Naive thymus-derived CD4-positive, alpha-beta T cell (primary cell): ENCODE measurements at regions not wholly inside any gene's neighbourhood (a gene's known extent, or its start where the extent isn't known, plus 50 kb on each side); places are given as distances from the start of the nearest gene placed in this dataset.

Experiments
- ATAC-seq: fragments of 150-1000 bp; cut with Tn5 transposase; 2 replicates; pipeline ENCODE4 v1.10.0; 2021; ENCODE audit warnings: mild to moderate bottlenecking, moderate library complexity
- CTCF ChIA-PET: fragments of 350-600 bp; sonication (Branson Sonifier 250); formaldehyde crosslinking; loops from one replicate; lab custom pipeline; 2021; ENCODE audit warnings: antibody characterized with exemption; lab: Charles Lee
- POLR2A ChIA-PET: fragments of 350-600 bp; sonication (Branson Sonifier 250); formaldehyde crosslinking; loops from one replicate; lab custom pipeline; 2021; ENCODE audit warnings: antibody characterized with exemption, inconsistent platforms; lab: Charles Lee
- DNase-seq, 9 donors: peaks; one replicate each; pipeline versions ENCODE4 v3.0.0 to v3.0.0-alpha.2; 2020 to 2022; ENCODE audit warnings: mixed read lengths in 1 of 9
- H3K27ac ChIP-seq: one replicate; pipeline ENCODE4 v1.7.0; 2013; ENCODE audit warnings: mild to moderate bottlenecking, low read depth, low read length, moderate library complexity
- H3K27me3 ChIP-seq, 2 donors: one replicate each; pipeline ENCODE4 v1.7.0; 2013; ENCODE audit warnings: low read length in 2 of 2, mild to moderate bottlenecking in 2 of 2, moderate library complexity in 2 of 2; ENCODE audit not compliant: control insufficient read depth in 2 of 2, insufficient read depth in 2 of 2
- H3K36me3 ChIP-seq, 3 experiments: 1 replicate in 2 of 3; 2 replicates in 1 of 3; pipeline ENCODE4 v1.7.0; 2013; ENCODE audit warnings: low read length in 3 of 3, mild to moderate bottlenecking in 3 of 3, moderate library complexity in 1 of 3; ENCODE audit not compliant: insufficient read depth in 3 of 3, control insufficient read depth in 2 of 3
- H3K4me1 ChIP-seq, 2 donors: one replicate each; pipeline ENCODE4 v1.7.0; 2013; ENCODE audit warnings: low read length in 2 of 2, mild to moderate bottlenecking in 2 of 2, moderate library complexity in 1 of 2; ENCODE audit not compliant: control insufficient read depth in 2 of 2, insufficient read depth in 2 of 2
- H3K4me3 ChIP-seq: 2 replicates; pipeline ENCODE4 v1.7.0; 2013; ENCODE audit warnings: mild to moderate bottlenecking, low read length
- H3K9me3 ChIP-seq, 3 experiments: 1 replicate in 2 of 3; 2 replicates in 1 of 3; pipeline ENCODE4 v1.7.0; 2013; ENCODE audit warnings: low read length in 3 of 3; ENCODE audit not compliant: control insufficient read depth in 2 of 3
- H3K27ac Mint-ChIP-seq, 9 donors: one replicate each; pipeline ENCODE4 v1.8.0; 2020 to 2022; ENCODE audit warnings: mixed read lengths in 9 of 9, mild to moderate bottlenecking in 8 of 9, moderate library complexity in 5 of 9, inconsistent platforms in 2 of 9
- H3K27me3 Mint-ChIP-seq, 5 donors: one replicate each; pipeline ENCODE4 v1.8.0; 2021 to 2022; ENCODE audit warnings: mixed read lengths in 5 of 5, mild to moderate bottlenecking in 1 of 5
- H3K36me3 Mint-ChIP-seq, 5 donors: one replicate each; pipeline ENCODE4 v1.8.0; 2020 to 2022; ENCODE audit warnings: mixed read lengths in 5 of 5, mild to moderate bottlenecking in 3 of 5, inconsistent platforms in 1 of 5
- H3K4me1 Mint-ChIP-seq, 7 donors: one replicate each; pipeline ENCODE4 v1.8.0; 2020 to 2022; ENCODE audit warnings: mixed read lengths in 7 of 7, mild to moderate bottlenecking in 3 of 7, inconsistent platforms in 1 of 7
- H3K4me3 Mint-ChIP-seq, 10 donors: one replicate each; pipeline ENCODE4 v1.8.0; 2020 to 2022; ENCODE audit warnings: mild to moderate bottlenecking in 10 of 10, mixed read lengths in 10 of 10, moderate library complexity in 6 of 10, inconsistent platforms in 2 of 10
- H3K9me3 Mint-ChIP-seq, 11 donors: one replicate each; pipeline ENCODE4 v1.8.0; 2020 to 2022; ENCODE audit warnings: mixed read lengths in 11 of 11, mild to moderate bottlenecking in 4 of 11, inconsistent platforms in 1 of 11, moderate library complexity in 1 of 11
- intact Hi-C, 2 donors: fragments of 100-400 bp; cut with micrococcal nuclease; formaldehyde crosslinking; loops; one replicate each; pipeline ENCODE4 v1.15.1; 2023

DNA sequence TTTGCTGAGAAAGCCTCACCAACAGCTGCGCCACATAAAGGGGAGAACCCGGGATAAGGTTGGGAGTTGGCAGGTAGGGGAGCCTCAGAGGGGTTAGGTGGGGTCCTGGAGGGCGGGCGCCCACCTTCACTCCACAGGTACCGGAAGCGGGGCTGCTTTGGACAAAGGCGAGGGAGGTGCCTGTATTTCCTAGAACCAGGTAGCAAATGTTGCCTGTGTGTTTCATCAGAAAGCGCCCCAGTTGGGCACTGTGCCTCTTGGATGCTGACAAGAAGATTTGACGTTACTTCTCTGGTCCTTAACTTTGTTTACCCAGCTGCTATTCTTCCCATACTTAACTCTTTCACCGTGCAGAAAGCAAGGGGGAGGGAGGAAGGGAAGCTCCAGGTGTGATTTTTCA, 278.9 kb downstream of the ZNF536 start:
- no peak overlapping the region for H3K27ac Mint-ChIP-seq
- no peaks in the 10 kb centered on the region for H3K9me3 ChIP-seq
- ChIA-PET POLR2A (no interaction called here), CTCF (no interaction called here)
- H3K4me1 Mint-ChIP-seq = no peaks in the 10 kb centered on the region
- no peak for ATAC-seq
- no peaks in the 10 kb centered on the region for H3K9me3 Mint-ChIP-seq
- DNase-seq = no peak
- H3K4me3 ChIP-seq = no peak overlapping the region
- H3K27me3 ChIP-seq = no peaks in the 10 kb centered on the region
- H3K27me3 Mint-ChIP-seq = peaks cover 3 to 59% (median 43%) of the 10 kb centered on the region in 5 donors
- no peaks in the 10 kb centered on the region for H3K36me3 Mint-ChIP-seq
- H3K36me3 ChIP-seq = no peaks in the 10 kb centered on the region
- H3K4me1 ChIP-seq = no peaks in the 10 kb centered on the region
- intact Hi-C loops = loop anchor here in 1 of 2 donors (10.0 kb wide), 1 partner anchor 776 kb away; no protein-coding TSS in a partner anchor
- no peak overlapping the region for H3K4me3 Mint-ChIP-seq
- no peak overlapping the region for H3K27ac ChIP-seq

DNA sequence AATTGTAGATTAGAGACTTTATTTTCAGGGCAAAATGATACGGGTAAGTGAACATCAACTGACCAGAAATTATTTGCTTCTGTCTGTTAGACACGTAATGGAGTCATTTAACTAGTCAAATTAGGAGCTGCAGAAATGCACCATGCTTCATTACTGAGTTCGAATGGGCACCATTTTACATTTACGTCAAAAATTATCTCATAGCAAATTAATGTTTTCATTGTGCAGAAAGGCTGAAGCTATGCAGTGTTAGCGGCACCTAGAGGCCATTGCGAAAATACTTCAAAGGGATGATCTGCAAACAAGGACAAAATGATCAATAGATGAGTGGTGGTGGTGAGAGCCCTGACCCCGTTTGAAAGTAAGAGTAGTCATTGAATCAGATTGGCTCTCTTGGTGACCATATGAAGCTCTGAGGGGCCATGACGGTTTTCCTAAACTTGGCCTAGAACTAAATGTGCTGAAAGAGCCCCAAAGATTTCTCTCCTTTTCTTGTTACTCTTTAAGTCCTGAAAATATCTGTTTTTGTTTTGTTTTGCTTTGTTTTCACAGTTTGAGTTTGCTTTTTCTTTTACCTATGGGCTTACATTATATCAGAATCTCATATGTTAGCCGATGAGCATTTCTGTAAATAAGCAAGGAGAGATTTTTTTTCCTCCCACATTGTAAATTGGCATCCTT, 277.9 kb downstream of the ZNF536 start:
- intact Hi-C loops = loop anchor here in 1 of 2 donors (10.0 kb wide), 1 partner anchor 775 kb away; no protein-coding TSS in a partner anchor
- H3K36me3 ChIP-seq = no peaks in the 10 kb centered on the region
- CTCF ChIA-PET = interaction anchor here (0.7 kb wide), 2 partner anchors 60 to 380 kb away, joined by 4 to 7 read pairs; no protein-coding TSS in a partner anchor
- peak in 3 of 9 donors; percentile 4 to 11 (median 9) for DNase-seq
- no peaks in the 10 kb centered on the region for H3K27me3 ChIP-seq
- H3K9me3 ChIP-seq = no peaks in the 10 kb centered on the region
- Mint-ChIP-seq H3K27me3 (peaks cover 3 to 51% (median 36%) of the 10 kb centered on the region in 5 donors), H3K36me3 (no peaks in the 10 kb centered on the region), H3K9me3 (no peaks in the 10 kb centered on the region), H3K4me1 (no peaks in the 10 kb centered on the region), H3K27ac (no peak overlapping the region), H3K4me3 (no peak overlapping the region)
- no peaks in the 10 kb centered on the region for H3K4me1 ChIP-seq
- POLR2A ChIA-PET = no interaction called here
- no peak for ATAC-seq
- no peak overlapping the region for H3K27ac ChIP-seq
- no peak overlapping the region for H3K4me3 ChIP-seq

DNA sequence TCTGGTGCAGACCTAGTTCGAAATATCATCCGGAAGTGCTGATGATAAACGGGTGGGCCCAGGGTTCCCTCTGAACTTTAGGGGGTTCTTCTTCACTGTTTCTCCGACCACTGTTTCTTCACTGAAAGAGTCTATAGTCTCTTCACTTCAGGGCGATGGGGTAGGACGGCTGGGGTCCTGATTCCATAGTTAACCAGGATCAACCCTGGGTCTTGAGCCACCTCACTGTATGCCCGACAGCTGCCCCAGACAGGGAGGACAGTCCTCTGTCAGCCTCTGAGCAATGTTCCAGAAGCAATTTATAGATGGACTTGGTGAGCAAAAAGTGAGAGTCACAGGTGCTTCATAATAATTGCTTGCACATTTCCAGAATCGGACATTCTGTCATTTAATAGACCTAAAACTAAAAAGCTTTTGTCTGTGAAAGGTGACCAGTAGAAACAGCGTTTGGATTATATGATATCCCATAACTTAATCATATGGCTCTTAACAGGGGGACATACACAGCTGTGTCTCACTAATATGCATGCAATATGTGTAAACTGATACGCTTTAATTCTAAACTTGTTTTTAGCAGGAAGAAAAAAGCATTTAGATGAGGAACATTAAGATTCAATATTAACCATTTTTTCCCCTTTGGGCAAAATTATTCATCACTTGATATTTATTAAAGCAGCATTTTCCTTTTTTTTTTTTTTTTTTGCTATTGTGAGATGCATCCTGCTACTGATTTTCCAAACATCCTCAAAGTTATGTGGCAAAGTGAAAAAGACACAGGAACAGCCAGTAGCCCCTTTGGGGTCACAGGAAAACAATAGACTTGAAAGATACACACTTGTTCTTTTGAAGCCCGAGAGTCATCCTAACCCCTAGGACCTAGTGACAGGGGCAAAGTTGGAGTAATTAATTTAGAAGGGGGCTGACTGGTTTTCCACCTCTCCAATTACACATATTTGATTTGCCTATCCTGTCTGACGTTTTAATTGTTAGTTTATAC, 277.0 kb downstream of the ZNF536 start:
- H3K27me3 Mint-ChIP-seq = peaks cover 3 to 50% (median 35%) of the 10 kb centered on the region in 5 donors
- no peaks in the 10 kb centered on the region for H3K9me3 Mint-ChIP-seq
- Histone ChIP-seq H3K4me1 (no peaks in the 10 kb centered on the region), H3K4me3 (no peak overlapping the region), H3K9me3 (no peaks in the 10 kb centered on the region), H3K27ac (no peak overlapping the region), H3K36me3 (no peaks in the 10 kb centered on the region), H3K27me3 (no peaks in the 10 kb centered on the region)
- no peaks in the 10 kb centered on the region for H3K36me3 Mint-ChIP-seq
- DNase-seq (no peak), ATAC-seq (no peak)
- no peak overlapping the region for H3K27ac Mint-ChIP-seq
- H3K4me1 Mint-ChIP-seq = no peaks in the 10 kb centered on the region
- ChIA-PET CTCF (interaction anchor here (0.7 kb wide), 1 partner anchor 61 kb away, joined by 4 read pairs; no protein-coding TSS in a partner anchor), POLR2A (no interaction called here)
- intact Hi-C loops = no loop called here
- H3K4me3 Mint-ChIP-seq = no peak overlapping the region

GRCh38 chr19:30647891-30648720, 275.9 kb downstream of the ZNF536 start:
- no peaks in the 10 kb centered on the region for H3K4me1 Mint-ChIP-seq
- no peaks in the 10 kb centered on the region for H3K36me3 Mint-ChIP-seq
- no peaks in the 10 kb centered on the region for H3K36me3 ChIP-seq
- H3K27ac ChIP-seq = no peak overlapping the region
- DNase-seq (no peak), ATAC-seq (no peak)
- no peak overlapping the region for H3K4me3 ChIP-seq
- H3K27me3 ChIP-seq = no peaks in the 10 kb centered on the region
- H3K27me3 Mint-ChIP-seq = peaks cover 3 to 46% (median 43%) of the 10 kb centered on the region in 5 donors
- intact Hi-C loops = no loop called here
- H3K27ac Mint-ChIP-seq = no peak overlapping the region
- H3K9me3 Mint-ChIP-seq = no peaks in the 10 kb centered on the region
- H3K4me1 ChIP-seq = no peaks in the 10 kb centered on the region
- H3K4me3 Mint-ChIP-seq = no peak overlapping the region
- H3K9me3 ChIP-seq = no peaks in the 10 kb centered on the region
- ChIA-PET CTCF (no interaction called here), POLR2A (no interaction called here)

DNA sequence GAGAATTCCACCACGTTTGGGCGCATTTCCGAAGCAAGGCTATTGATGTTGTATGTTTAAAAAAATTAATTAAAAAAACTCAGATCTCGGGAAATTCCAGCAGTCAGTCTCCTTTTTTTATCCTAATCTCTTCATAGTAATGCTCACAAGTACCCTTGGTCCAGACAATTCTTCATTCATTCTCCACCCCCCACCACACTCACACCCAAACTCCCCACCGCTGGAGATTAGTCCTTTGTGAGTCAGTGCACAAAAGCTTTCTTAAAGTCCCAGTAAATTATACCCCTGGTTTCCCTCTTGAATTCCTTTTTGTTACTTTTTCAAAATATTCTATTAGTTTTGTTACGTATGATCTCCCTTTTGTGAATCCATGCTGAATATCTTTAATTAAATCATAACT, 274.6 kb downstream of the ZNF536 start:
- H3K4me3 Mint-ChIP-seq = no peak overlapping the region
- Histone ChIP-seq H3K36me3 (no peaks in the 10 kb centered on the region), H3K27me3 (no peaks in the 10 kb centered on the region), H3K27ac (no peak overlapping the region), H3K9me3 (no peaks in the 10 kb centered on the region), H3K4me3 (no peak overlapping the region), H3K4me1 (no peaks in the 10 kb centered on the region)
- no peaks in the 10 kb centered on the region for H3K36me3 Mint-ChIP-seq
- CTCF ChIA-PET = no interaction called here
- no peaks in the 10 kb centered on the region for H3K9me3 Mint-ChIP-seq
- ATAC-seq (no peak), DNase-seq (no peak)
- no peak overlapping the region for H3K27ac Mint-ChIP-seq
- intact Hi-C loops = no loop called here
- POLR2A ChIA-PET = no interaction called here
- peaks cover 3 to 50% (median 43%) of the 10 kb centered on the region in 5 donors for H3K27me3 Mint-ChIP-seq
- H3K4me1 Mint-ChIP-seq = no peaks in the 10 kb centered on the region

- no peaks in the 10 kb centered on the region for H3K27me3 ChIP-seq
- H3K36me3 Mint-ChIP-seq = no peaks in the 10 kb centered on the region
- ATAC-seq (no peak), DNase-seq (no peak)
- peaks cover 3 to 50% (median 43%) of the 10 kb centered on the region in 5 donors for H3K27me3 Mint-ChIP-seq
- ChIA-PET POLR2A (no interaction called here), CTCF (no interaction called here)
- no peak overlapping the region for H3K27ac ChIP-seq
- no peak overlapping the region for H3K27ac Mint-ChIP-seq
- intact Hi-C loops = no loop called here
- H3K9me3 ChIP-seq = no peaks in the 10 kb centered on the region
- H3K36me3 ChIP-seq = no peaks in the 10 kb centered on the region
- H3K4me3 ChIP-seq = no peak overlapping the region
- H3K4me1 Mint-ChIP-seq = no peaks in the 10 kb centered on the region
- H3K4me1 ChIP-seq = no peaks in the 10 kb centered on the region
- no peak overlapping the region for H3K4me3 Mint-ChIP-seq
- no peaks in the 10 kb centered on the region for H3K9me3 Mint-ChIP-seq
These were observed 273.9 kb downstream of the ZNF536 start for GRCh38 chr19:30645946-30646577.
